Loucy (cell line): ENCODE measurements at regions not wholly inside any gene's neighbourhood (a gene's known extent, or its start where the extent isn't known, plus 50 kb on each side); places are given as distances from the start of the nearest gene placed in this dataset.

Experiments
- H2AFZ ChIP-seq: fragments of 200-600 bp; sonication (generic); 2 replicates; pipeline ENCODE4 v1.6.0; 2016; ENCODE audit warnings: antibody characterized with exemption, mild to moderate bottlenecking, low read length, moderate library complexity
- H3F3A ChIP-seq: fragments of 200-600 bp; 2 replicates; pipeline ENCODE4 v1.6.0; 2016; ENCODE audit warnings: antibody characterized with exemption, low read depth, mild to moderate bottlenecking
- H3K27me3 ChIP-seq: fragments of 200-600 bp; sonication (generic); 2 replicates; pipeline ENCODE4 v1.6.1; 2014; ENCODE audit warnings: low read length, mild to moderate bottlenecking; ENCODE audit not compliant: insufficient read depth, poor library complexity, severe bottlenecking
- H3K36me3 ChIP-seq: fragments of 200-600 bp; sonication (generic); 2 replicates; pipeline ENCODE4 v1.6.1; 2016; ENCODE audit warnings: low read length; ENCODE audit not compliant: insufficient read depth
- H3K4me1 ChIP-seq: fragments of 200-600 bp; sonication (generic); 2 replicates; pipeline ENCODE4 v1.5.1; 2014; ENCODE audit warnings: low read length, mild to moderate bottlenecking; ENCODE audit not compliant: insufficient read depth, poor library complexity, severe bottlenecking
- H3K4me2 ChIP-seq: fragments of 200-600 bp; sonication (generic); 2 replicates; pipeline ENCODE4 v1.6.0; 2014; ENCODE audit warnings: antibody characterized with exemption, low read length, low read depth, mild to moderate bottlenecking; ENCODE audit not compliant: poor library complexity, severe bottlenecking
- H3K4me3 ChIP-seq: fragments of 200-600 bp; sonication (generic); 2 replicates; pipeline ENCODE4 v1.5.1; 2014; ENCODE audit warnings: low read length, mild to moderate bottlenecking, mixed read lengths; ENCODE audit not compliant: poor library complexity, severe bottlenecking
- H3K79me2 ChIP-seq: fragments of 200-600 bp; sonication (generic); 2 replicates; pipeline ENCODE4 v1.6.1; 2014; ENCODE audit warnings: low read length; ENCODE audit not compliant: insufficient read depth
- H3K9ac ChIP-seq: fragments of 200-600 bp; sonication (generic); 2 replicates; pipeline ENCODE4 v1.6.0; 2014; ENCODE audit warnings: mild to moderate bottlenecking, low read depth, low read length, moderate library complexity; ENCODE audit not compliant: poor library complexity, severe bottlenecking
- H3K9me2 ChIP-seq: fragments of 200-600 bp; sonication (generic); replicated peaks from 2 replicates; pipeline ENCODE4 v1.6.1; 2016; ENCODE audit warnings: low read depth, low read length, mixed read lengths
- H3K9me3 ChIP-seq: fragments of 200-600 bp; sonication (generic); 2 replicates; pipeline ENCODE4 v1.6.1; 2014; ENCODE audit warnings: mild to moderate bottlenecking, antibody characterized with exemption, low read length, low read depth; ENCODE audit not compliant: insufficient read depth
- H4K20me1 ChIP-seq: fragments of 200-600 bp; sonication (generic); 2 replicates; pipeline ENCODE4 v1.6.0; 2014; ENCODE audit warnings: antibody characterized with exemption, low read length, mild to moderate bottlenecking; ENCODE audit not compliant: insufficient read depth, poor library complexity, severe bottlenecking
- CTCF ChIP-seq: fragments of 200-600 bp; sonication (generic); conservative IDR thresholded peaks from 2 replicates; pipeline ENCODE4 v1.5.1; 2014; ENCODE audit warnings: mild to moderate bottlenecking, antibody characterized with exemption, low read length
- EZH2phosphoT487 ChIP-seq: fragments of 200-600 bp; IDR thresholded peaks from 2 replicates; pipeline ENCODE4 v1.6.1; 2018; ENCODE audit warnings: antibody characterized with exemption, mild to moderate bottlenecking, moderate library complexity, borderline replicate concordance

- Histone ChIP-seq H2AFZ (no peak overlapping the region), H3K4me3 (no peak overlapping the region), H3K79me2 (no peaks in the 10 kb centered on the region), H3K4me1 (no peaks in the 10 kb centered on the region), H3K36me3 (no peaks in the 10 kb centered on the region), H4K20me1 (no peaks in the 10 kb centered on the region), H3F3A (no peaks in the 10 kb centered on the region), H3K9ac (no peak overlapping the region), H3K27me3 (no peaks in the 10 kb centered on the region), H3K9me3 (no peaks in the 10 kb centered on the region), H3K9me2 (no peaks in the 10 kb centered on the region), H3K4me2 (no peak overlapping the region)
- no peak for TF ChIP-seq CTCF
- TF ChIP-seq EZH2phosphoT487, result no peak
Measured at GRCh38 chr3:4042070-4042469, 242.8 kb downstream of the LRRN1 start.

GRCh38 chr3:4042869-4043268 lies 243.6 kb downstream of the LRRN1 start:
- no peak overlapping the region for H3K4me2 ChIP-seq
- TF ChIP-seq CTCF (no peak), EZH2phosphoT487 (no peak)
- H3K9me3 ChIP-seq, result no peaks in the 10 kb centered on the region
- no peak overlapping the region for H3K4me3 ChIP-seq
- H3K79me2 ChIP-seq, result no peaks in the 10 kb centered on the region
- no peaks in the 10 kb centered on the region for H4K20me1 ChIP-seq
- H3F3A ChIP-seq, result no peaks in the 10 kb centered on the region
- H3K9ac ChIP-seq, result no peak overlapping the region
- H3K9me2 ChIP-seq, result no peaks in the 10 kb centered on the region
- no peaks in the 10 kb centered on the region for H3K27me3 ChIP-seq
- H2AFZ ChIP-seq, result no peak overlapping the region
- H3K36me3 ChIP-seq, result no peaks in the 10 kb centered on the region
- no peaks in the 10 kb centered on the region for H3K4me1 ChIP-seq

- H3K4me2 ChIP-seq, result no peak overlapping the region
- no peak overlapping the region for H3K9ac ChIP-seq
- H4K20me1 ChIP-seq, result no peaks in the 10 kb centered on the region
- no peaks in the 10 kb centered on the region for H3F3A ChIP-seq
- H3K9me3 ChIP-seq, result no peaks in the 10 kb centered on the region
- H3K9me2 ChIP-seq, result no peaks in the 10 kb centered on the region
- no peaks in the 10 kb centered on the region for H3K27me3 ChIP-seq
- TF ChIP-seq CTCF (no peak), EZH2phosphoT487 (no peak)
- H3K79me2 ChIP-seq, result no peaks in the 10 kb centered on the region
- H3K4me3 ChIP-seq, result no peak overlapping the region
- H2AFZ ChIP-seq, result no peak overlapping the region
- H3K36me3 ChIP-seq, result no peaks in the 10 kb centered on the region
- no peaks in the 10 kb centered on the region for H3K4me1 ChIP-seq
Measured at GRCh38 chr3:4043867-4044575, 244.8 kb downstream of the LRRN1 start.
